GM20431 (cell line): ENCODE measurements at regions not wholly inside any gene's neighbourhood (a gene's known extent, or its start where the extent isn't known, plus 50 kb on each side); places are given as distances from the start of the nearest gene placed in this dataset.

Experiments used
- in situ Hi-C: fragments of 300-500 bp; cut with MseI, MboI; formaldehyde crosslinking; loops from one replicate; pipeline ENCODE4 v1.15.0; 2020; ENCODE audit warnings: low sequenced_read_pairs; ENCODE audit not compliant: unreplicated experiment

DNA sequence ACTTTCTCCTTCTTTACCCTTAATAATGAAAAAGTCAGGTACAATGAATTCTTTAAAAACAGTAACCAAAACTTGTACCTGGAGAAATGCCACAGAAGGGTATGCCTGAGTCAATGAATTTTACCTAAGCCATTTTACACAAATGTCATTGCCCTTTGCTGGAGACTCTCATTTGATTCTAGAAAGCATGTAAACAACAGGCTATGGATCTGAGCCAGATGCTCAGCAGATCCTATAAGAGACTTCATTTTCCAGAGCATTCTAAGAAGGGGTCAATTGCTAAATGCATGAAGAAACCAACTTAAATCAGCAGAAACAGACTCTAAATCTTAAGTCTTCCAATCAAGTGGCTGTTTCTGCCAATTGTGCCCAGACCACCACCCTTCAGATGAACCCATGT, 83.8 kb upstream of the GALNT15 start:
- in situ Hi-C loops, result no loop called here

DNA sequence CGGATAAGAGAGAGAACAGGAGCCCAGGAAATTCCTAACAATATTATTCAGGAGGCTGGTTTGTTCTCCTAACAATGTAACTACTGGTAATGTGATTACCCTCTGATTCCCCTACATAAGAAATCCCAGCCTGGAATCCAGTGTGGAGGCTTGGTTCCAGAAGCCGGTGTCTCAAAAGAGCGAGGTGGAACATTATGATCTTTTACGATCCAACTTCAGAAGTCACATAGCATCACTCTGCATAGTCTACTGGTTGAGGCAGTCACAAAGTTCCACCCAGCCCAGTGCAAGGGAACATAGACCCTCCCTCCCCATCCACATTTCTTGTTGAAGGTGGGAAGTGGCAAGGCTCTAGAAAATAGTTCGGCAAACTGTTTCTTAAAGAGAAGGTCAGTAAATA, 81.6 kb upstream of the GALNT15 start:
- in situ Hi-C loops, result no loop called here

DNA sequence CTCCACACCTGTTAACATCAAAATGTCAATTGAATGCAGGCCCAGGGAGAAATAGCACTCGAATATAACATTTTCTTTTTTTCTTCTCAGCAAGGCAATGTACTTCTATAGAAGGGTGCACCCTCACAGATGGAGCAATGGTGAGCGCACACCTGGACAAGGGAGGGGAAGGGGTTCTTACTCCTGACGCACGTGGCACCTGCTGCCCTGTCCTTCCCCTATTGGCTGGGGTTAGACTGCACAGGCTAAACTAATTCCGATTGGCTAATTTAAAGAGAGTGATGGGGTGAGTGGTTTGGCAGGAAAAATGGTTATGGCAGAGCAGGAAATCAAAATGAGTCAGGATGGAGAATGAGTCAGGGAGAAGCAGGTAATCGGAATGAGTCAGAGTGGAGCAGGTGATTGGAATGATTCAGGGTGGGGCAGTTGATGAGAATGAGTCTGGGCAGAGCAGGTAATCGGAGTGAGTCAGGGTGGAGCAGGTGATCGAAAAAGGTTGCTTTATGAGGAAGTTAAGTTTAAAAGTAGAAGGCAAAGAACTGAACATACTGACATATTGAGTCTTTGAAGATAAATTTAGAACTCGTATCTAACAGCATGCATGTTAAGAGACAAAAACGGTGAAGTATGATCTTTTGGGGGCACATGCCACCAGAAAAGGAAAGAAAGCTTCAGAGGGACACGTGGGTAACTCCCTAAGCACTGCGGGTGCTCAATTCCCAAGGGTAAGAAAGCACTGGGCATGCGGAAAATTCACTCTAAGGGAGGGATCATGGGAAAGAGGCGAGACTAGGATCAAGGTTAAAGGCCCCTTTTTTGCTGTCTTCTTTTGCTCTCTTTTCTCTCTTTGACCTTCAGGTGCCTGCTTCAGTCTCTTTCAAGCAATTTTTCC, 72.9 kb upstream of the GALNT15 start:
- in situ Hi-C loops, result no loop called here

DNA sequence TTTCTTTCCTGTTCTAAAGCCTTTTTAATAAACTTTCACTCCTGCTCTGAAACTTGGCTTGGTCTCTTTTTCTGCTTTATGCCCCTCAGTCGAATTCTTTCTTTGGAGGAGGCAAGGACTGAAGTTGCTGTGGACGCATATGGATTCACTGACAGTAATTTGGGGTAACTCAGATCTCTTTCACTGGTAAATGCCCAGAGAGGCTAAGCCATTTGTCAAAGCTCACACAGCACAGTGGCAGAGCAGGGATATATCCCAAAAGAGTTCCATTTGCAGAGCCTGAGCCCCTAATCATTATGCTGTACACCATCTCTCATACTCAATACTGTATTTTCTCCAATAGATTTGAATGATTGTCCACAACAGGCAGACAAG, 72.3 kb upstream of the GALNT15 start:
- in situ Hi-C loops, result no loop called here

DNA sequence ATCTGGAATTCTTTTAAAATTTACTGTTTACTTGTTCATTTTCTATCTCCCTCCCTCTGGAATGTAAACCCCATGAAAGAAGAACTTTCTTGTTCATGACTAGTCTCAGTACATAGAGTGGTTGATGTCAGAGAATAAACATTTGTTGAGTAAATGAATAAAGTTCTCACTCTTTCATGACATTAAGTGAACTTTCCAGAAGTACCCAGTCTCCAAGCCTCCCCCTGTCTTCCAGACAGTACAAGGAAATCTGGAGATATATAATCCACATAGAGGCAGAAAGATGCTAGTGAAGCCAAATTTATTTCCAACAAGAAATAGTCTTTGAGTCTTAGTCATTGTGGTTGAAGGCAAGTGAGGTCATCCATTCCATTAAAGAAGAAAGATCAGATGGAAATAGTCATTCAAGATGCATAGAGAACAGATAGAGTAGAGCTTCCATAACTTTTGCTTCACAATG, 71.5 kb upstream of the GALNT15 start:
- in situ Hi-C loops, result no loop called here

DNA sequence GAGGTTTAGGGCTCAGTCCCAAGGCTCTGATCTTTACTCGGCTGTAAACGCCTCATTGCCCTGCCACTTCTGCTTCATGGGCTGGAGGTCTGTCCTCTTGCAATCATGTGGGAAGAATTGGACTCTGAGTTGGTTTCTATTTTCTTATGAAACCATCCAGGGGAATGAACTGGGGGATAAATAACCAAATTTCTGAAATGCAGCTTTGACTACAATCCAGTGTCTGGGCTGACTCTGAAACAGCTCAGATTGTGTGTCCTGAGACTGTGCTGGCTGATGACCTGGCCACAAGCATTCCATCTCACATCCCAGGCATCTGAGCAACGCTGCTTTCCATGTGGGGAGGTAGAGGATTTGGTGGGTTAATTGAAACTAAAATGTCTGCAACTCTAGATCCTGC, 71.0 kb upstream of the GALNT15 start:
- in situ Hi-C loops, result no loop called here

DNA sequence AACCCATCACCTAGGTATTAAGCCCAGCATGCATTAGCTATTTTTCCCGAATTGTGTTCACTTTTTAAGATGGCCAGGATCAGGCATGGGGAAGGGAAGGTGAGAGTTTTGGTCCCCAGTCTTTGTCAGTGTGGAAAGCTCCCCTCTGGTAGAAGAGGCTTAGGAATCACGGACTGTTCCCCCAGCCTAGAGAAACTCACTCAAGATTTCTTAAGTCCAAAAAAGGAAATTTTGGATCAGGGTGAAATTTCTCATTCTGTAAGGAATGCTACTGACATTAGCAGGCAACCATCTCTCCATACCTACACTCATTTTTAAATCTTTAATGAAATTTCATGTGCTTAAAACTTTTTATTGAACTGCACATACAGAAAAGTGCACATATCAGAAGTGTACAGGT, 70.3 kb upstream of the GALNT15 start:
- in situ Hi-C loops, result no loop called here

DNA sequence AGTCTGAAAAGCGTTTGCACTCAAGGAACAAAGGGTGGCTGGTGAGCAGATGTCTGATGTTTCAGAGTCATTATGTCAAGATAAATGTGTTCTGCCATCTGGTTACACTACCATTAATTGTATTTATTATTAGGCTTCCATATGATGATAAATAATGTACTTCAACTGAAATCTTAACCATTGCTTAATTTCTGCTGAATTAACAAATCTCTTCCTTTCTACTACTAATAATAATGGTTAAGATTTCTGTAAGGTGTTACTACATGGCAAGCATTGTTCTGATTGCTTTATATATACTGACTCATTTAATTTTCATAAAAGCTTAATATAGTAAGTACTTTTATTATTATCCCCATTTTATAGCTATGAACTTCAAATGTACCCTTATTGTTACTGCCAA, 68.4 kb upstream of the GALNT15 start:
- in situ Hi-C loops, result no loop called here

DNA sequence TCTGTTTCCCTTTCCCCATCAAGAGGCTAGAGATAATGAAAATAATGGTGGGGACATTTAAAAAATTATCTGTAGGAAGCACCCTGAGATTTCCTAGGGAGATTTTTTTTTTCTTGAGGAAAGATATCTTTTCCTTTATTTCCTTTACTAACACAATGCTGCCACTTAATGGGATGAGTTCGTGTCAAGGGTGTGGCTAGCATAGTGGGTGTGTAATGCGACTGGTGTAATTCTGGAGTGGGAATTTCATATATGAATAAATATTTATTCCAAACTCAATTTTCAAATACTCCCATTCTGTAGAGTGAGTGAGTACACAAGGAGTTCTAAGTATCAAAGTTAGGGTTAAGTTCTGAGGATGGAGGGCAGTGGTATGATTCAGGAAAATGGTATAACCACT, 66.1 kb upstream of the GALNT15 start:
- in situ Hi-C loops, result no loop called here

DNA sequence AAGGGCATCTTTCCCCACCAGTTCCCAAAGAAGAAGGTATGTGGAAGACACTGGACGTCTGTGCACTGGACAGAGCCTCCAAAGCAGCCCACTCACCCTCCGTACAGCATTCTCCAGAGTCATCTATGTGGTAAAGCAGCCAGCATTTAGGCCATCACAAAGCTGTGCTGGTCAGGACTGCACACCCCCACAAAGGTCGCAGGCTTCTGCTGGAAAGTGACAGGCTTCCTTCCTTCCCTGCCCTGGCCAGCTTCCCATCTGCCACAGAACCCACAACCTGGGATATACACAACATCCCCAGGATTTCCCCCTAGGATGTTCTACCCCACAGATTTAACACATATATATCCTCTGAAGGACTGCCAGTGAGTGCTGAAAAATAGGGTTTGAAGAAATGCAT, 64.6 kb upstream of the GALNT15 start:
- in situ Hi-C loops, result no loop called here

DNA sequence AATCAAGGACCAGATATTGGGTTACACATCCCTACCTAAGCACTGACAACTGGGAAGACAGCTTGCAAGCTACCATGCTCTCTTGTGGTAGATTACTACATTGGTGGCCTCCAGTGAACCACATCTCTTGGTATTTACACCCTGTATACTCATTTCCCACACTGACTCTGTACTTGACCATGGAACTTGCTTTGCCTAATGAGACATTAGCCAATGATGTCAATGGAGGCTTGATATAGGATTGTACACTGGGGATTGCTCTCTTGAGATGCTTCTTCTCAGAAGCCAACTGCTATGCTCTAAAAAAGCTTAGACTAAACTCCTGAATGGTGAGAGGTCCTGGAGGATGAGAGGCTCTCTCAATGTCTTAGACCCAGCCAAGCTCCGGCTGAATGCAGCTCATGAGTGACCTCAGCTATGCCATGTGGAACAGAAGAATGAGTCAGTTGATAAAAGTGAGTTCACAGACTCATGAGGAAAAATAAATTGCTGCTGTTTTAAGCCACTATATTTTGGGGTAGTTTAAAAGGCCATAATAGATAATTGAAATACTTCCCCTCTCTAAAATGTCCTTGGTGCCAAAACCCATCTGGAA, 61.5 kb upstream of the GALNT15 start:
- in situ Hi-C loops, result no loop called here

DNA sequence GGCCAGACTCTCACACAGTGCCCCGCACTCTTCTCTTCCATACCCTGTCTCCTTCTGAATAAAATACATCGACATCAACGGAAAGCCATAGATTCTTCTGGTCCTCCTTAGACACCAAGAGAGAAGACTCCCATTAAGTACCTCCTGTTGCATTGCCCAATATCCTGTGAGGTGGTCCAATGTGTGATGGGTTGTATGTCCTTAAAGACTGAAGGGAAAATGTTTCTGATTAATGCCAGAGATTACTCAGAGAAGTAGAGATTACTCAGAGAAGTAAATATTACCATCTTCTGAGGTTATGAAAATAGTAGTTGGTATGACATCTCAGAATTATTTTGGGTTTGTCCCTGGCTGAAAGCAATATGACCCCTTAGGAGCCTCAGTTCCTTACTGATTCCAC, 60.8 kb upstream of the GALNT15 start:
- in situ Hi-C loops, result no loop called here

DNA sequence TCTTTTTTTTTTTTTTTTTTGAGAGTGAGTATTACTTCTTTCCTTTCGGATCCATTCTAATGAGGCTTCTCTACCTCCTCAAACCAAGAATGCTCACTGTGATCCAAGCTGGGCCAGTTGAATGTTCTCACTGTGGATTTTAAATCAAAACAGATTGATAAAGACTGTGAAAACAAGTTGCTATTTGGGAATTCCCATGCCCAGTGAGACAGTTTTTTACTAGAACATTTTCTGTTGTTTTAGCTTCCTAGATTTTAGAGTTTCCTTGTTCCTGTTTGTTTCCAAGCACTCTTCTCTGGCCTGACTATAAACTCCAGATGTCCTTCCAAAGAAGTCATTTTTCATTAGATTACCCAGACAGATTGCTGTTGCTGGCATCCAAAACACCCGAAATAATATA, 60.1 kb upstream of the GALNT15 start:
- in situ Hi-C loops, result no loop called here

DNA sequence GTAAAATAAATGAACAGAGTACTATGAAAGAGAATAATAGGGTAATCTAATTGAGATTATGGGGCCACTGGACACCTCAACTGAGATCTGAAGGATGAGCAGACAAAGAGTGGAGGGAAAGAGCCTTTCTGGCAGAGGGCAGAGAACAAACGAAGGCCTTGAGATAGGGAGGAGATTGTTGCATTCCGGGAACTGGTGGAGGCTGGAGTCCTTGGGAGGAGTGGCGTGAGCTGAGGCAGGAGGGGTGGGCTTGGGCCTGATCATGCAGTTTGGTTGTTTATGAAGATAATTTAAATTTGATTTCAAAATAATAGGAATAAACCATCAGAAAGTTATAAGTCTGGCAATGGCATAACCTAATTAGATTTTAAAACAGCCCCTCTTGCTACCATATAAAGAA, 59.5 kb upstream of the GALNT15 start:
- in situ Hi-C loops, result no loop called here

DNA sequence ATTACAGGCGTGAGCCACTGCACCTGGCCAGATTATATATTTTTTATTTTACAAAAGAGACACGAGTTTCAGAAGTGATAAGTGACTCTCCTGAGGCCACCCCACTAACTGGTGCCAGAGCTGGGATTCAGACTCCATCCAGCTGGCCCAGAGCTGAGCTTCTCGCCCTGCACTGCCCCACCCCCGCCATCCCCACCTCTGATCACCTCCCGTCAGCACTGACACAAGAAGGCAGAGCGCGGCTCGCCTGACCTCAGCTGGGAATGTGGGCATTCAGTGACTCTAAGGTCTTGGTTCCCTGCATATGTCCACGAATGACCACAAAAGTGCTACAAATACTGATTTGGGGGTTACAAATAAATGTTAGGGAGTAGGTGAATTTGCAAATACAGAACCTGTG, 56.1 kb upstream of the GALNT15 start:
- in situ Hi-C loops, result no loop called here

DNA sequence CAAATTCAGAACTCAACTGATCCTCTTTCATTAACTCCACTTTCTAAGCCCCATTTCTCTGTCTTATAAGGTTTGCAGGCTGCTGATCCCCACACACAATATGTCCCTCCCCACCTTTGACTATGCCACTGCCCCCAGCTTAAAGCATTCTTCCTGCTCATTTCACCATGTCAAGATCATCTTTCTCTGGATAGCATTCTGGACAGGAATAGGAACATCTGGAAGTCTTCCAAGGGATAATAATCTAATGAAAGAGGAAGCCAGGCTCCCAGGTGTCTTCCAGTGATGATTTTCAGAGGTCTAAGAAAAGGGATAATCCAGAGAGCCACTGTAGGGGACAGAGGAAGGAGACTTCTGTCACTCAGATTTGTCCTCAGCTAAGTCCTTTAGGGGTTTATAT, 54.6 kb upstream of the GALNT15 start:
- in situ Hi-C loops, result no loop called here

DNA sequence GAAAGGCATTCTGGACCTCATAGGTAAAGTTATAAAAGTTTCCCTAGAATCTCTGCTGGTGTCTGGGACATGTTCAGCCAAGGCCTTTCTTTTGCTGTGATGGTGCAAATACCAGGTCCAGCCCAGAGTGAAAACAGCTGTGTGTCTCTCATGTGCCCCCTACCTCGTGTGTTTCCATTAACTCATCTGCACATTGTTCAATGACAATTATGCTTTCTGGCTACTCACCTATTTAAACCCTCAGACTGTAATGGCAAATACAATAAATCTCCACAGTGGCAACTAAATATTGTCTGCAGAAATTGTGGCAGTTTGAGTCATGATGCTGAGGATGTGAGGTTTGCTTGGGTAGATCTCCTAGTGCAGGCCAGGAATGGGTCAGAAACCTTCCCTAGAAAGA, 53.1 kb upstream of the GALNT15 start:
- in situ Hi-C loops, result no loop called here

DNA sequence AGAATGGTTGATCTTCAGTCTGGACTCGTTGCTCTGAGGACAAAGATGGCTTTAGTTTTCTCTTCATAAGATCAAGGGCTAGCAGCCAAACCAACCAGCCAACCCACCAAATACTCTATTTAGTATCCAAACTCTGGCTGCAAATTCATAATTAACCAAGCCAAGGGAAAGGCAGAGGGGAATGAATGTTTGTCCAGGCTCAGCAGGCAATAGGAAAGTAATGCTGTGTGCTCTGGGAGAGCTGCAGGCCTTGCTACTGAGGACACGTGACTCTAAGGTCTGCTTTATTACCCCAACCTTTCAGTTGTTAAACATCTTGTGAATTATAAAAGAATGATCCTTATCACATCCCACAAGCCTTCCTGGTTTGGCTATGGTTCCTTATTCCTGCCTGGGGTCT, 52.3 kb upstream of the GALNT15 start:
- in situ Hi-C loops, result no loop called here

DNA sequence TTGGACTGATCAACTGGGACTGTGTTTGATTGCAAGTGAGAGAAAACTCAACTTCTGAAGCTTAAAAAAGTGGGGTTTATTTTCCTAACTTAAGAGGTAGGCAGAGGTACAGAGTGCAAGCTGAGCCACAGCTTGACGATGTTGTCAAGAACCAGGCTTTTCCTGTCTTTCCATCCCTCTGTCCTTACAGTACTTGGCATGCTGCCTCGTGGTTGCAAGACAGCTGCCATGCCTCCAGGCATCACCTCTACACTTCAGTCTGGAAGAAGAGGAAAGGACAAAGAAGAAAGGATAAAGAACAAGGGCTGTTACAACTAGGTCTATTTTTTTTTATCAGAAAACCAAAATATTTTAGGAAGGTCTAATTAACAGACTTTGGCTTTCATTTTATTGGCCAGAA, 51.8 kb upstream of the GALNT15 start:
- in situ Hi-C loops, result no loop called here

DNA sequence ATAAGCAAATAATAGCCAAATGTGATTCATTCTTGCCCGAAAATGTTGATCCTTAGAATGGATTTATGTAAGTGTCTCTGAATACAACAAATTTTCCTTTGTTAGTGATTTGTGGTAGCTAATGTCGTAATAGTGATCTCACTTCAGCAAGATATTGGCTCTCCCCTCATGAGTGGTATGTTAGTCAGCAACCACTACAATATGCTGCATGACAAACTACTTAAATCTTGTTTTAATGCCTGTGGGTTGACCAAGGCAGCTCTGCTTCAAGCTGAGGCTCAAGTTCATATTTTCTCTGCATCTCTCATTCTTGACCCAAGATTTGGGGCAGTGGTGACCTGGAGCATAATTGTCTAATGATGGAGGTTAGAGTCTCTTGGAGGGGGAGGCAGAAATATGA, 49.8 kb upstream of the GALNT15 start:
- in situ Hi-C loops, result no loop called here
